WI38 (cell line): ENCODE measurements at regions not wholly inside any gene's neighbourhood (a gene's known extent, or its start where the extent isn't known, plus 50 kb on each side); places are given as distances from the start of the nearest gene placed in this dataset.
"Not testable (repeated sequence)": the region's sequence is repeated elsewhere in the genome, so short reads cannot be mapped to it uniquely, and the experiment has no call there.

ENCODE experiments used
- H3K4me3 ChIP-seq: 2 replicates; pipeline ENCODE4 v1.5.1; 2011; ENCODE audit warnings: low read depth, mild to moderate bottlenecking, control low read depth, low read length
- CTCF ChIP-seq: IDR thresholded peaks from 2 replicates; pipeline ENCODE4 v1.5.1; 2012; ENCODE audit warnings: low read depth, mild to moderate bottlenecking, control low read depth, low read length

- TF ChIP-seq CTCF, result no peak
- H3K4me3 ChIP-seq, result no peak overlapping the region
Observed at GRCh38 chr4:15198070-15198727, 195.9 kb downstream of the CPEB2 start.

GRCh38 chr4:15201782-15202181, 199.5 kb downstream of the CPEB2 start:
- TF ChIP-seq CTCF, result no peak
- H3K4me3 ChIP-seq, result no peak overlapping the region

GRCh38 chr4:15202481-15202880, 200.2 kb downstream of the CPEB2 start:
- no peak for TF ChIP-seq CTCF
- H3K4me3 ChIP-seq, result no peak overlapping the region

GRCh38 chr4:15206526-15206925, 204.2 kb downstream of the CPEB2 start:
- H3K4me3 ChIP-seq, result not testable (repeated sequence)

- no peak for TF ChIP-seq CTCF
- H3K4me3 ChIP-seq, result no peak overlapping the region
Observed at GRCh38 chr4:15213302-15213970, 211.2 kb downstream of the CPEB2 start.

- no peak overlapping the region for H3K4me3 ChIP-seq
- TF ChIP-seq CTCF, result no peak
Observed at GRCh38 chr4:15215109-15215508, 212.7 kb upstream of the C1QTNF7 start.

- no peak for TF ChIP-seq CTCF
- H3K4me3 ChIP-seq, result no peak overlapping the region
Observed at GRCh38 chr4:15226203-15226602, 201.6 kb upstream of the C1QTNF7 start.
